Muscle layer of duodenum (tissue), 2 donors: ENCODE measurements at regions not wholly inside any gene's neighbourhood (a gene's known extent, or its start where the extent isn't known, plus 50 kb on each side); places are given as distances from the start of the nearest gene placed in this dataset.

Source experiments
- H3K27ac ChIP-seq: one replicate; pipeline ENCODE4 v1.7.0; 2013; ENCODE audit warnings: mild to moderate bottlenecking, low read length
- H3K27me3 ChIP-seq: one replicate; pipeline ENCODE4 v1.7.0; 2013; ENCODE audit warnings: low read depth, mild to moderate bottlenecking, control low read depth, low read length
- H3K36me3 ChIP-seq, 2 donors: one replicate each; pipeline ENCODE4 v1.7.0; 2013; ENCODE audit warnings: low read length in 2 of 2, control low read depth in 1 of 2, mild to moderate bottlenecking in 1 of 2; ENCODE audit not compliant: insufficient read depth in 2 of 2, control insufficient read depth in 1 of 2
- H3K4me1 ChIP-seq, 2 donors: one replicate each; pipeline ENCODE4 v1.7.0; 2013; ENCODE audit warnings: low read length in 2 of 2, mild to moderate bottlenecking in 2 of 2, control low read depth in 1 of 2, moderate library complexity in 1 of 2; ENCODE audit not compliant: insufficient read depth in 2 of 2, control insufficient read depth in 1 of 2
- H3K4me3 ChIP-seq, 2 donors: one replicate each; pipeline ENCODE4 v1.7.0; 2013; ENCODE audit warnings: low read length in 2 of 2, low read depth in 1 of 2, mild to moderate bottlenecking in 1 of 2
- H3K9me3 ChIP-seq, 2 donors: one replicate each; pipeline ENCODE4 v1.7.0; 2013; ENCODE audit warnings: low read length in 2 of 2, control low read depth in 1 of 2, mild to moderate bottlenecking in 1 of 2; ENCODE audit not compliant: control insufficient read depth in 1 of 2
- donor health status: healthy.

DNA sequence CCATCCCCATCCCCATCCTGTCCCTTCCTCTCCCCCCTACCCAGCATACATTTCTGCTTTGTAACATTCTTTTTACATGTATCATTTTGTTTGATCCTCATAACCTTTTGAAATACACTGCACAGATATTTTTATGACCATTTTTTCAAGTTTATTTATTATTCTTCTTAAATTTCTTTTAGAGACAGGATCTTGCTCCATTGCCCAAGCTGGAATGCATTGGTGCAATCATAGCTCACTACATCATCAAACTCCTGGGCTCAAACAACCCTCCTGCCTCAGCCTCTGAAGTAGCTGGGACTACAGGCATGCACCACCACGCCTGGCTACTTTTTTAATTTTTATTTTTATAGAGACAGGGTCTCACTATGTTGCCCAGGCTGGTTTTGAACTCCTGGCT is 99.4 kb upstream of the AKIP1 start:
- H3K27ac ChIP-seq: peak overlapping the region; percentile 98
- H3K4me1 ChIP-seq: peaks cover 24 to 41% of the 10 kb centered on the region in 2 donors
- H3K9me3 ChIP-seq: no peaks in the 10 kb centered on the region
- H3K36me3 ChIP-seq: no peaks in the 10 kb centered on the region
- no peaks in the 10 kb centered on the region for H3K27me3 ChIP-seq
- peak overlapping the region; percentile 66 to 92 for H3K4me3 ChIP-seq

- Histone ChIP-seq H3K27ac (peak overlapping the region; percentile 69), H3K4me3 (no peak overlapping the region), H3K27me3 (no peaks in the 10 kb centered on the region), H3K9me3 (no peaks in the 10 kb centered on the region), H3K4me1 (peaks cover 15 to 35% of the 10 kb centered on the region in 2 donors), H3K36me3 (no peaks in the 10 kb centered on the region)
Observed at GRCh38 chr11:8812438-8812837, 98.6 kb upstream of the AKIP1 start.

DNA sequence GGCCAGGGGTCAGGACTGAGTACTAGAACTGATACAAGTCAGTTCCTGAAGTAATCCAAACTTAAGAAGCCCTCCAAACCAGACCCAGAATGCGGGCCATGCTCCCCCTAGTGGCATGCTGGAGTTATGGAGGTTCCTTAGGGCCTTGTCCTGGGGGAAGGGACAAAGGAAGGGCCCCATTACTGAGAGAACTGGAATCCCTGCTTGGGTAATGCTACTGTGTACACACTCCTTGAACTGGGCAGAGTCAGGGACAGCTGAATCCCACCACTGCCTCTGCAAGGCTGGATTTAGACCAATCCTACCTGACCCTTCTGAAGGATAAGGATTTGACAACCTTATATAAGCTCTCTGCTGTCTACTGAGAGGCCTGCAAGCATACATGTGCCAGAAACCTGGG is 97.3 kb upstream of the AKIP1 start:
- Histone ChIP-seq H3K27me3 (no peaks in the 10 kb centered on the region), H3K4me1 (peaks cover 15 to 24% of the 10 kb centered on the region in 2 donors), H3K9me3 (no peaks in the 10 kb centered on the region), H3K36me3 (no peaks in the 10 kb centered on the region), H3K4me3 (no peak overlapping the region), H3K27ac (peak overlapping the region; percentile 69)

- Histone ChIP-seq H3K36me3 (no peaks in the 10 kb centered on the region), H3K9me3 (no peaks in the 10 kb centered on the region), H3K27ac (peak overlapping the region; percentile 69), H3K4me1 (peaks cover 15 to 17% of the 10 kb centered on the region in 2 donors), H3K4me3 (no peak overlapping the region), H3K27me3 (no peaks in the 10 kb centered on the region)
Observed at GRCh38 chr11:8814209-8814922, 96.6 kb upstream of the AKIP1 start.

GRCh38 chr11:8814923-8815240 is 96.1 kb upstream of the AKIP1 start:
- H3K9me3 ChIP-seq: no peaks in the 10 kb centered on the region
- no peak overlapping the region for H3K27ac ChIP-seq

DNA sequence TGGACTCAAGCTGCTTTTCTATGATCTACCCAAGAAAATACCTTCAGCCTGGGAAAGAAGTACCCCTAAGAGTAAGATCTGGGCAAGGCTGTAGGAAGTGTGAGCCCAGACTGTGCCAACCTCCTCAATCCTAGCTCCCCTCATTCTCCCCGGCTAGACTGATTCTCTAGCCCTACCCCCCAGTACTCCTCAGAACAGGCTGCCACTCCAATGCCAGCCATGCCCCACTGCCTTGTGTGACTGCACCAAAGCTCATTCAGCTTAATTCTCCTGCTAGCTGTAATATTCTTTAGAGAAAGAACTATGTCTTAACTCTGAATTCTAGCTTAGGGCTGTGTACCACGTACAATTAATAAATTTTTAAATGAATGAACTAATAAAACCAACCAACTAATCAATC is 92.6 kb upstream of the AKIP1 start:
- H3K4me1 ChIP-seq: peaks cover 5 to 6% of the 10 kb centered on the region in 2 donors
- H3K4me3 ChIP-seq: no peak overlapping the region
- no peaks in the 10 kb centered on the region for H3K36me3 ChIP-seq
- no peaks in the 10 kb centered on the region for H3K27me3 ChIP-seq
- H3K9me3 ChIP-seq: no peaks in the 10 kb centered on the region
- H3K27ac ChIP-seq: no peak overlapping the region

More at GRCh38 chr11:8814923-8815240, 96.1 kb upstream of the AKIP1 start:
- Histone ChIP-seq H3K36me3 (no peaks in the 10 kb centered on the region), H3K4me3 (no peak overlapping the region), H3K4me1 (peaks cover 15 to 17% of the 10 kb centered on the region in 2 donors), H3K27me3 (no peaks in the 10 kb centered on the region)

GRCh38 chr11:8820401-8820800 is 90.6 kb upstream of the AKIP1 start:
- Histone ChIP-seq H3K27ac (no peak overlapping the region), H3K9me3 (no peaks in the 10 kb centered on the region), H3K4me3 (no peak overlapping the region), H3K4me1 (no peaks in the 10 kb centered on the region), H3K27me3 (no peaks in the 10 kb centered on the region), H3K36me3 (no peaks in the 10 kb centered on the region)

GRCh38 chr11:8822469-8822868 is 88.5 kb upstream of the AKIP1 start:
- Histone ChIP-seq H3K36me3 (no peaks in the 10 kb centered on the region), H3K4me3 (no peak overlapping the region), H3K4me1 (peaks cover 0 to 4% of the 10 kb centered on the region in 2 donors), H3K27me3 (no peaks in the 10 kb centered on the region), H3K27ac (no peak overlapping the region), H3K9me3 (no peaks in the 10 kb centered on the region)

- Histone ChIP-seq H3K27me3 (no peaks in the 10 kb centered on the region), H3K9me3 (no peaks in the 10 kb centered on the region), H3K4me3 (no peak overlapping the region), H3K27ac (no peak overlapping the region), H3K36me3 (peaks cover 0 to 2% of the 10 kb centered on the region in 2 donors), H3K4me1 (peaks cover 0 to 4% of the 10 kb centered on the region in 2 donors)
Observed at GRCh38 chr11:8823174-8823742, 87.7 kb upstream of the AKIP1 start.

GRCh38 chr11:8826139-8826786 is 84.7 kb upstream of the AKIP1 start:
- Histone ChIP-seq H3K4me1 (peaks cover 0 to 4% of the 10 kb centered on the region in 2 donors), H3K36me3 (peaks cover 0 to 7% of the 10 kb centered on the region in 2 donors), H3K9me3 (no peaks in the 10 kb centered on the region), H3K27me3 (no peaks in the 10 kb centered on the region), H3K27ac (no peak overlapping the region), H3K4me3 (no peak overlapping the region)

GRCh38 chr11:8826901-8827560 is 84.0 kb upstream of the AKIP1 start:
- H3K27ac ChIP-seq: no peak overlapping the region
- peaks cover 0 to 4% of the 10 kb centered on the region in 2 donors for H3K4me1 ChIP-seq
- peaks cover 0 to 7% of the 10 kb centered on the region in 2 donors for H3K36me3 ChIP-seq
- H3K9me3 ChIP-seq: no peaks in the 10 kb centered on the region
- no peaks in the 10 kb centered on the region for H3K27me3 ChIP-seq
- no peak overlapping the region for H3K4me3 ChIP-seq
